ENCODE measurements at regions not wholly inside any gene's neighbourhood (a gene's known extent, or its start where the extent isn't known, plus 50 kb on each side); places are given as distances from the start of the nearest gene placed in this dataset.

DNA sequence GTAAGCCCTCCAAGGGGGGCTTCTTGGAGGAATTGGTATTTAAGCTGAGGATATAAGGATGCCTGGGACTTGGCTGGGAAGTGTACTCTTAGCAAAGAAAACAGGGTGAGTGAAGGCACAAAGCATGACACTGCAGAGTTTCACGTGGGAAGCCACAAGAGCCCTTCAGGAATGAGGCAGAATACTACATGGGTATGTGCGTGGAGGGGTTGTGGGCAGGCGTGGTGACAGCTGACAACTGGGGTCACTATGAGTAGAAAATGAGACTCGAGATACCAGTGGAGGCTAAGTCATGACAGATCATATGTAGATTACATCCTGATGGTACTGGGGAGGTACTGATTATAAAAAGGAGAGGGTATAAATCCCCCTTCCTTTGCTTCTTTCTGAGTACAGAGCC is 78.1 kb upstream of the XYLT1 start:
- Histone ChIP-seq H3K36me3 (ENCODE audit: control insufficient read depth in 2 of 2, insufficient read depth in 1 of 2, low read length in 2 of 2) (no peaks in the 10 kb centered on the region), H3K4me3 (ENCODE audit: low read depth, low read length) (no peak overlapping the region), H3K9me3 (ENCODE audit: control insufficient read depth, insufficient read depth, low read depth, low read length) (no peaks in the 10 kb centered on the region), H3K4me1 (ENCODE audit: control insufficient read depth, insufficient read depth, low read length) (no peaks in the 10 kb centered on the region), H3K27ac (ENCODE audit: extremely low read depth, low read depth, low read length) (no peak overlapping the region)
- ChIA-PET CTCF (no interaction called here), POLR2A (no interaction called here)
- no peak for TF ChIP-seq SP3 (tag by site-specific recombination; IDR thresholded peaks at IDR 0.05)
- no peak for TF ChIP-seq FEZF1 (tag by site-specific recombination; IDR thresholded peaks at IDR 0.05)
- no peak for TF ChIP-seq PRDM1 (tag by site-specific recombination; IDR thresholded peaks at IDR 0.05)
- no peak for TF ChIP-seq ZNF707 (tag by site-specific recombination; IDR thresholded peaks at IDR 0.05)
- no peak for TF ChIP-seq ZNF114 (tag by site-specific recombination; IDR thresholded peaks at IDR 0.05)
- TF ChIP-seq ZNF501 (tag by site-specific recombination; IDR thresholded peaks at IDR 0.05) = no peak
- no peak for TF ChIP-seq ZNF660 (tag by site-specific recombination; IDR thresholded peaks at IDR 0.05)
- no peak for TF ChIP-seq MYNN (tag by site-specific recombination; IDR thresholded peaks at IDR 0.05; ENCODE audit: borderline replicate concordance)
- TF ChIP-seq, protein P1, sequence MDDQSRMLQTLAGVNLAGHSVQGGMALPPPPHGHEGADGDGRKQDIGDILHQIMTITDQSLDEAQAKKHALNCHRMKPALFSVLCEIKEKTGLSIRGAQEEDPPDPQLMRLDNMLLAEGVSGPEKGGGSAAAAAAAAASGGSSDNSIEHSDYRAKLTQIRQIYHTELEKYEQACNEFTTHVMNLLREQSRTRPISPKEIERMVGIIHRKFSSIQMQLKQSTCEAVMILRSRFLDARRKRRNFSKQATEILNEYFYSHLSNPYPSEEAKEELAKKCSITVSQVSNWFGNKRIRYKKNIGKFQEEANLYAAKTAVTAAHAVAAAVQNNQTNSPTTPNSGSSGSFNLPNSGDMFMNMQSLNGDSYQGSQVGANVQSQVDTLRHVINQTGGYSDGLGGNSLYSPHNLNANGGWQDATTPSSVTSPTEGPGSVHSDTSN (CRISPR knock-in tag; IDR thresholded peaks at IDR 0.05) = no peak
- no peak for TF ChIP-seq BCL11A (tag by site-specific recombination; IDR thresholded peaks at IDR 0.05; ENCODE audit: low read depth)
- TF ChIP-seq KLF8 (tag by site-specific recombination; IDR thresholded peaks at IDR 0.05) = no peak
- TF ChIP-seq, protein P2, sequence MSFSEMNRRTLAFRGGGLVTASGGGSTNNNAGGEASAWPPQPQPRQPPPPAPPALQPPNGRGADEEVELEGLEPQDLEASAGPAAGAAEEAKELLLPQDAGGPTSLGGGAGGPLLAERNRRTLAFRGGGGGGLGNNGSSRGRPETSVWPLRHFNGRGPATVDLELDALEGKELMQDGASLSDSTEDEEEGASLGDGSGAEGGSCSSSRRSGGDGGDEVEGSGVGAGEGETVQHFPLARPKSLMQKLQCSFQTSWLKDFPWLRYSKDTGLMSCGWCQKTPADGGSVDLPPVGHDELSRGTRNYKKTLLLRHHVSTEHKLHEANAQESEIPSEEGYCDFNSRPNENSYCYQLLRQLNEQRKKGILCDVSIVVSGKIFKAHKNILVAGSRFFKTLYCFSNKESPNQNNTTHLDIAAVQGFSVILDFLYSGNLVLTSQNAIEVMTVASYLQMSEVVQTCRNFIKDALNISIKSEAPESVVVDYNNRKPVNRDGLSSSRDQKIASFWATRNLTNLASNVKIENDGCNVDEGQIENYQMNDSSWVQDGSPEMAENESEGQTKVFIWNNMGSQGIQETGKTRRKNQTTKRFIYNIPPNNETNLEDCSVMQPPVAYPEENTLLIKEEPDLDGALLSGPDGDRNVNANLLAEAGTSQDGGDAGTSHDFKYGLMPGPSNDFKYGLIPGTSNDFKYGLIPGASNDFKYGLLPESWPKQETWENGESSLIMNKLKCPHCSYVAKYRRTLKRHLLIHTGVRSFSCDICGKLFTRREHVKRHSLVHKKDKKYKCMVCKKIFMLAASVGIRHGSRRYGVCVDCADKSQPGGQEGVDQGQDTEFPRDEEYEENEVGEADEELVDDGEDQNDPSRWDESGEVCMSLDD (tag by site-specific recombination; IDR thresholded peaks at IDR 0.05) = no peak
- no peak for TF ChIP-seq EGR2 (tag by site-specific recombination; IDR thresholded peaks at IDR 0.05; ENCODE audit: low read depth)
- no peak for TF ChIP-seq ZIC2 (tag by site-specific recombination; IDR thresholded peaks at IDR 0.05)

DNA sequence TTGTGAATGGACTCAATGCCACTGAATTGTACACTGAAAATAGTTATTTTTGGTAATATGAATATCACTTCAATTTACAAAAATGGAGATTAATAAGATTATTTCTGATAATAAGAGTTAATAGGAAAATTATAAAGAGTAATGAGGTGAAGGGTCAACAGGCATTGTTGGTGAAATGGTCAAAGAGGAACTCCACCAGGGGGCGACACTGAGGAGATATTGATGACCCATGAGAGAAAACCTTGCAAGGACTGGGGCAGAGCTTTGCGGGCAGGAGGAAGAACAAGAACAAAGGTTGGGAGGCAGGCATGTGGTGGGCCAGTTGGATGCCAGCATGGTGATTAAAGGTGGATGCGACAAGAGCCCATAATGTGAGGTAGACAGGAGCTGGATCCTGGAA is 74.0 kb upstream of the XYLT1 start:
- ChIA-PET POLR2A (no interaction called here), CTCF (interaction anchor here (0.6 to 1.4 kb wide), 2 partner anchors 9 to 451 kb away, joined by 3 to 4 read pairs; no protein-coding TSS in a partner anchor)
- Histone ChIP-seq H3K36me3 (ENCODE audit: control insufficient read depth in 2 of 2, insufficient read depth in 1 of 2, low read length in 2 of 2) (no peaks in the 10 kb centered on the region), H3K4me3 (ENCODE audit: low read depth, low read length) (no peak overlapping the region), H3K4me1 (ENCODE audit: control insufficient read depth, insufficient read depth, low read length) (no peaks in the 10 kb centered on the region), H3K9me3 (ENCODE audit: control insufficient read depth, insufficient read depth, low read depth, low read length) (no peaks in the 10 kb centered on the region), H3K27ac (ENCODE audit: extremely low read depth, low read depth, low read length) (no peak overlapping the region)
- TF ChIP-seq, protein P3, sequence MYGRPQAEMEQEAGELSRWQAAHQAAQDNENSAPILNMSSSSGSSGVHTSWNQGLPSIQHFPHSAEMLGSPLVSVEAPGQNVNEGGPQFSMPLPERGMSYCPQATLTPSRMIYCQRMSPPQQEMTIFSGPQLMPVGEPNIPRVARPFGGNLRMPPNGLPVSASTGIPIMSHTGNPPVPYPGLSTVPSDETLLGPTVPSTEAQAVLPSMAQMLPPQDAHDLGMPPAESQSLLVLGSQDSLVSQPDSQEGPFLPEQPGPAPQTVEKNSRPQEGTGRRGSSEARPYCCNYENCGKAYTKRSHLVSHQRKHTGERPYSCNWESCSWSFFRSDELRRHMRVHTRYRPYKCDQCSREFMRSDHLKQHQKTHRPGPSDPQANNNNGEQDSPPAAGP (tag by site-specific recombination; IDR thresholded peaks at IDR 0.05) = no peak
- no peak for TF ChIP-seq ZNF37A (tag by site-specific recombination; IDR thresholded peaks at IDR 0.05)
- no peak for TF ChIP-seq ZNF223 (tag by site-specific recombination; IDR thresholded peaks at IDR 0.05)
- TF ChIP-seq, protein P4, sequence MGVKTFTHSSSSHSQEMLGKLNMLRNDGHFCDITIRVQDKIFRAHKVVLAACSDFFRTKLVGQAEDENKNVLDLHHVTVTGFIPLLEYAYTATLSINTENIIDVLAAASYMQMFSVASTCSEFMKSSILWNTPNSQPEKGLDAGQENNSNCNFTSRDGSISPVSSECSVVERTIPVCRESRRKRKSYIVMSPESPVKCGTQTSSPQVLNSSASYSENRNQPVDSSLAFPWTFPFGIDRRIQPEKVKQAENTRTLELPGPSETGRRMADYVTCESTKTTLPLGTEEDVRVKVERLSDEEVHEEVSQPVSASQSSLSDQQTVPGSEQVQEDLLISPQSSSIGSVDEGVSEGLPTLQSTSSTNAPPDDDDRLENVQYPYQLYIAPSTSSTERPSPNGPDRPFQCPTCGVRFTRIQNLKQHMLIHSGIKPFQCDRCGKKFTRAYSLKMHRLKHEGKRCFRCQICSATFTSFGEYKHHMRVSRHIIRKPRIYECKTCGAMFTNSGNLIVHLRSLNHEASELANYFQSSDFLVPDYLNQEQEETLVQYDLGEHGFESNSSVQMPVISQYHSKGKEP (tag by site-specific recombination; IDR thresholded peaks at IDR 0.05) = no peak
- no peak for TF ChIP-seq ZNF24 (tag by site-specific recombination; IDR thresholded peaks at IDR 0.05)
- TF ChIP-seq, protein P5, sequence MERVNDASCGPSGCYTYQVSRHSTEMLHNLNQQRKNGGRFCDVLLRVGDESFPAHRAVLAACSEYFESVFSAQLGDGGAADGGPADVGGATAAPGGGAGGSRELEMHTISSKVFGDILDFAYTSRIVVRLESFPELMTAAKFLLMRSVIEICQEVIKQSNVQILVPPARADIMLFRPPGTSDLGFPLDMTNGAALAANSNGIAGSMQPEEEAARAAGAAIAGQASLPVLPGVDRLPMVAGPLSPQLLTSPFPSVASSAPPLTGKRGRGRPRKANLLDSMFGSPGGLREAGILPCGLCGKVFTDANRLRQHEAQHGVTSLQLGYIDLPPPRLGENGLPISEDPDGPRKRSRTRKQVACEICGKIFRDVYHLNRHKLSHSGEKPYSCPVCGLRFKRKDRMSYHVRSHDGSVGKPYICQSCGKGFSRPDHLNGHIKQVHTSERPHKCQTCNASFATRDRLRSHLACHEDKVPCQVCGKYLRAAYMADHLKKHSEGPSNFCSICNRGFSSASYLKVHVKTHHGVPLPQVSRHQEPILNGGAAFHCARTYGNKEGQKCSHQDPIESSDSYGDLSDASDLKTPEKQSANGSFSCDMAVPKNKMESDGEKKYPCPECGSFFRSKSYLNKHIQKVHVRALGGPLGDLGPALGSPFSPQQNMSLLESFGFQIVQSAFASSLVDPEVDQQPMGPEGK (tag by site-specific recombination; IDR thresholded peaks at IDR 0.05) = no peak
- no peak for TF ChIP-seq GLIS1 (tag by site-specific recombination; IDR thresholded peaks at IDR 0.05)
- TF ChIP-seq, protein P6, sequence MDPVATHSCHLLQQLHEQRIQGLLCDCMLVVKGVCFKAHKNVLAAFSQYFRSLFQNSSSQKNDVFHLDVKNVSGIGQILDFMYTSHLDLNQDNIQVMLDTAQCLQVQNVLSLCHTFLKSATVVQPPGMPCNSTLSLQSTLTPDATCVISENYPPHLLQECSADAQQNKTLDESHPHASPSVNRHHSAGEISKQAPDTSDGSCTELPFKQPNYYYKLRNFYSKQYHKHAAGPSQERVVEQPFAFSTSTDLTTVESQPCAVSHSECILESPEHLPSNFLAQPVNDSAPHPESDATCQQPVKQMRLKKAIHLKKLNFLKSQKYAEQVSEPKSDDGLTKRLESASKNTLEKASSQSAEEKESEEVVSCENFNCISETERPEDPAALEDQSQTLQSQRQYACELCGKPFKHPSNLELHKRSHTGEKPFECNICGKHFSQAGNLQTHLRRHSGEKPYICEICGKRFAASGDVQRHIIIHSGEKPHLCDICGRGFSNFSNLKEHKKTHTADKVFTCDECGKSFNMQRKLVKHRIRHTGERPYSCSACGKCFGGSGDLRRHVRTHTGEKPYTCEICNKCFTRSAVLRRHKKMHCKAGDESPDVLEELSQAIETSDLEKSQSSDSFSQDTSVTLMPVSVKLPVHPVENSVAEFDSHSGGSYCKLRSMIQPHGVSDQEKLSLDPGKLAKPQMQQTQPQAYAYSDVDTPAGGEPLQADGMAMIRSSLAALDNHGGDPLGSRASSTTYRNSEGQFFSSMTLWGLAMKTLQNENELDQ (tag by site-specific recombination; IDR thresholded peaks at IDR 0.05; ENCODE audit: low read depth) = no peak
- no peak for TF ChIP-seq ZEB2 (tag by site-specific recombination; IDR thresholded peaks at IDR 0.05)
